ENCODE measurements at regions not wholly inside any gene's neighbourhood (a gene's known extent, or its start where the extent isn't known, plus 50 kb on each side); places are given as distances from the start of the nearest gene placed in this dataset.

GRCh38 chr6:22020299-22021003 lies 276.4 kb downstream of the PRL start:
- TF ChIP-seq POLR2A (IDR thresholded peaks at IDR 0.05) (no peak), POLR2AphosphoS5 (IDR thresholded peaks at IDR 0.05) (no peak), CTCF (IDR thresholded peaks at IDR 0.05) (no peak)

Measured in breast epithelium (tissue), 3 donors.